ENCODE measurements at regions not wholly inside any gene's neighbourhood (a gene's known extent, or its start where the extent isn't known, plus 50 kb on each side); places are given as distances from the start of the nearest gene placed in this dataset.

DNA sequence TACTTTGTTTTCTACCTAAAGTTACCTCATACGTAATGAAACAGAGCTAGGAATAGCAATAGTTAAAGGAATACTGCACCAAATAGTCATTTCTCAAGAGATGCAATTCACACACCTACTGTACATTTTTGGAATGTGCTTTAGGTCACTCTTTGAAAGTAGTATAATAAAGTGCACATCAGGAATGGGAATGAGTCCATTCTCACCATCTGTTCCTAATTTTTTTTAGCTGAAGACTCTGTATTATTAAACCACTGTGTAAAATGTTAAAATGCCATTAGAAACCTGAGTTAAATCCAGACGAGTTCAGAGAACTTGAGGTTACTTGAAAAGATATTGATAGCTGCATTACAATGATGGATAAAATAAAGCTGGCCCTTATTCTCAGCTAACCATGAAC lies 51.9 kb upstream of the EPHA7 start:
- DNase-seq (ENCODE audit: low read depth in 4 of 4, low spot score in 3 of 4) = no peak

All from left renal pelvis (tissue), 4 donors.